ENCODE measurements at regions not wholly inside any gene's neighbourhood (a gene's known extent, or its start where the extent isn't known, plus 50 kb on each side); places are given as distances from the start of the nearest gene placed in this dataset.

- TF ChIP-seq CTCF (conservative IDR thresholded peaks at IDR 0.05), result no peak
- Mint-ChIP-seq H3K9me3 (no peaks in the 10 kb centered on the region), H3K36me3 (no peaks in the 10 kb centered on the region), H3K4me3 (no peak overlapping the region), H3K27me3 (no peaks in the 10 kb centered on the region), H3K4me1 (ENCODE audit: unreplicated experiment) (no peaks in the 10 kb centered on the region), H3K27ac (no peak overlapping the region)
- DNase-seq (ENCODE audit: extremely low spot score, unreplicated experiment), result no peak
Measured at GRCh38 chr3:81161851-81162250, 599.6 kb downstream of the GBE1 start.

- Mint-ChIP-seq H3K9me3 (no peaks in the 10 kb centered on the region), H3K36me3 (no peaks in the 10 kb centered on the region), H3K4me3 (no peak overlapping the region), H3K27ac (no peak overlapping the region), H3K4me1 (ENCODE audit: unreplicated experiment) (no peaks in the 10 kb centered on the region), H3K27me3 (no peaks in the 10 kb centered on the region)
- no peak for TF ChIP-seq CTCF (conservative IDR thresholded peaks at IDR 0.05)
- DNase-seq (ENCODE audit: extremely low spot score, unreplicated experiment), result no peak
Measured at GRCh38 chr3:81161100-81161499, 600.3 kb downstream of the GBE1 start.

GRCh38 chr3:81154611-81155143 is 606.8 kb downstream of the GBE1 start:
- no peaks in the 10 kb centered on the region for H3K9me3 Mint-ChIP-seq
- no peak for DNase-seq (ENCODE audit: extremely low spot score, unreplicated experiment)

GRCh38 chr3:81152156-81152555 is 609.3 kb downstream of the GBE1 start:
- Mint-ChIP-seq H3K27ac (no peak overlapping the region), H3K27me3 (no peaks in the 10 kb centered on the region), H3K4me1 (ENCODE audit: unreplicated experiment) (no peaks in the 10 kb centered on the region), H3K9me3 (no peaks in the 10 kb centered on the region), H3K36me3 (no peaks in the 10 kb centered on the region), H3K4me3 (no peak overlapping the region)
- no peak for TF ChIP-seq CTCF (conservative IDR thresholded peaks at IDR 0.05)
- no peak for DNase-seq (ENCODE audit: extremely low spot score, unreplicated experiment)

More at GRCh38 chr3:81154611-81155143, 606.8 kb downstream of the GBE1 start:
- no peak overlapping the region for H3K4me3 Mint-ChIP-seq
- H3K36me3 Mint-ChIP-seq, result no peaks in the 10 kb centered on the region
- TF ChIP-seq CTCF (conservative IDR thresholded peaks at IDR 0.05), result no peak
- no peaks in the 10 kb centered on the region for H3K4me1 Mint-ChIP-seq (ENCODE audit: unreplicated experiment)
- H3K27ac Mint-ChIP-seq, result no peak overlapping the region
- H3K27me3 Mint-ChIP-seq, result no peaks in the 10 kb centered on the region

- no peaks in the 10 kb centered on the region for H3K4me1 Mint-ChIP-seq (ENCODE audit: unreplicated experiment)
- no peak for TF ChIP-seq CTCF (conservative IDR thresholded peaks at IDR 0.05)
- DNase-seq (ENCODE audit: extremely low spot score, unreplicated experiment), result no peak
- no peaks in the 10 kb centered on the region for H3K36me3 Mint-ChIP-seq
- no peak overlapping the region for H3K27ac Mint-ChIP-seq
- no peaks in the 10 kb centered on the region for H3K9me3 Mint-ChIP-seq
- no peak overlapping the region for H3K4me3 Mint-ChIP-seq
- no peaks in the 10 kb centered on the region for H3K27me3 Mint-ChIP-seq
Measured at GRCh38 chr3:81132995-81133394, 628.5 kb downstream of the GBE1 start.
